ENCODE measurements at regions not wholly inside any gene's neighbourhood (a gene's known extent, or its start where the extent isn't known, plus 50 kb on each side); places are given as distances from the start of the nearest gene placed in this dataset.

GRCh38 chr1:199333180-199333579 lies 694.3 kb upstream of the NR5A2 start:
- TF ChIP-seq CTCF (IDR thresholded peaks at IDR 0.05) (no peak), POLR2A (IDR thresholded peaks at IDR 0.05) (no peak)
